Keratinocyte (primary cell): ENCODE measurements at regions not wholly inside any gene's neighbourhood (a gene's known extent, or its start where the extent isn't known, plus 50 kb on each side); places are given as distances from the start of the nearest gene placed in this dataset.

Source experiments
- DNase-seq: peaks from one replicate; pipeline ENCODE4 v3.0.0-alpha.2; 2011; ENCODE audit warnings: low read depth, missing footprints, low spot score
- FAIRE-seq: peaks from 2 replicates; lab custom pipeline; 2011; peaks lifted over from hg19 to GRCh38; lab: Jason Lieb, UNC
- H2AFZ ChIP-seq: 2 replicates; pipeline ENCODE4 v1.6.0; 2012; ENCODE audit warnings: low read length, control low read depth, inconsistent platforms; ENCODE audit not compliant: control insufficient read depth
- H3K27ac ChIP-seq: 2 replicates; pipeline ENCODE4 v1.5.1; 2011; ENCODE audit warnings: low read length; ENCODE audit not compliant: control insufficient read depth, insufficient read depth
- H3K27me3 ChIP-seq: 3 replicates; pipeline ENCODE4 v1.6.0; 2011; ENCODE audit warnings: low read length; ENCODE audit not compliant: control insufficient read depth, insufficient read depth; ENCODE audit errors: extremely low read depth
- H3K36me3 ChIP-seq, 2 experiments: 2 replicates in 1 of 2; 3 replicates in 1 of 2; pipeline ENCODE4 v1.5.1; 2011; ENCODE audit warnings: low read length in 2 of 2, mild to moderate bottlenecking in 1 of 2; ENCODE audit not compliant: control insufficient read depth in 2 of 2, insufficient read depth in 2 of 2; ENCODE audit errors: extremely low read depth in 1 of 2
- H3K4me1 ChIP-seq: 3 replicates; pipeline ENCODE4 v1.5.1; 2011; ENCODE audit warnings: low read length; ENCODE audit not compliant: control insufficient read depth, insufficient read depth; ENCODE audit errors: extremely low read depth
- H3K4me2 ChIP-seq: 3 replicates; pipeline ENCODE4 v1.6.0; 2011; ENCODE audit warnings: low read depth, low read length; ENCODE audit not compliant: control insufficient read depth, insufficient read depth; ENCODE audit errors: extremely low read depth
- H3K4me3 ChIP-seq, 3 experiments: fragments of 200-600 bp in 1 of 3; sonication (generic) in 1 of 3; 2 replicates in 2 of 3; 3 replicates in 1 of 3; pipeline ENCODE4 v1.5.1; 2011 to 2016; ENCODE audit warnings: low read length in 3 of 3, mild to moderate bottlenecking in 3 of 3, control low read depth in 2 of 3, inconsistent platforms in 1 of 3, low read depth in 1 of 3, mixed read lengths in 1 of 3, mixed run types in 1 of 3, moderate library complexity in 1 of 3; ENCODE audit not compliant: control insufficient read depth in 2 of 3, insufficient read depth in 2 of 3; ENCODE audit errors: extremely low read depth in 1 of 3
- H3K79me2 ChIP-seq: 2 replicates; pipeline ENCODE4 v1.6.0; 2012; ENCODE audit warnings: low read length; ENCODE audit not compliant: control insufficient read depth, insufficient read depth
- H3K9ac ChIP-seq: 3 replicates; pipeline ENCODE4 v1.6.0; 2011; ENCODE audit warnings: low read length; ENCODE audit not compliant: control insufficient read depth, insufficient read depth; ENCODE audit errors: extremely low read depth
- H3K9me1 ChIP-seq: 3 replicates; pipeline ENCODE4 v1.6.0; 2011; ENCODE audit warnings: low read length; ENCODE audit not compliant: control insufficient read depth, insufficient read depth; ENCODE audit errors: extremely low read depth
- H3K9me3 ChIP-seq: 2 replicates; pipeline ENCODE4 v1.5.1; 2012; ENCODE audit warnings: low read depth, low read length; ENCODE audit not compliant: control insufficient read depth
- H4K20me1 ChIP-seq: 3 replicates; pipeline ENCODE4 v1.6.0; 2011; ENCODE audit warnings: low read length; ENCODE audit not compliant: control insufficient read depth, insufficient read depth; ENCODE audit errors: extremely low read depth
- CTCF ChIP-seq, 3 experiments: IDR thresholded peaks in 1 of 3; conservative IDR thresholded peaks in 1 of 3; optimal IDR thresholded peaks in 1 of 3; 2 replicates in 2 of 3; 3 replicates in 1 of 3; pipeline versions ENCODE3 to v1.5.1; 2011; ENCODE audit warnings: low read length in 3 of 3, mild to moderate bottlenecking in 3 of 3, moderate library complexity in 2 of 3, control low read depth in 1 of 3, inconsistent platforms in 1 of 3; ENCODE audit not compliant: insufficient read depth in 2 of 3; ENCODE audit errors: extremely low read depth in 1 of 3
- EZH2 ChIP-seq: IDR thresholded peaks from one replicate; pipeline ENCODE4 v1.6.1; 2012; ENCODE audit warnings: inconsistent platforms, mild to moderate bottlenecking, low read length, moderate library complexity
- dilution Hi-C: fragments of 300-500 bp; cut with MboI; formaldehyde crosslinking; loops from one replicate; pipeline ENCODE4 v1.7.0; 2020; ENCODE audit warnings: low sequenced_read_pairs; ENCODE audit not compliant: extremely low pct_ligation_motif_present

- no peaks in the 10 kb centered on the region for H3K27me3 ChIP-seq
- no peak overlapping the region for H3K4me2 ChIP-seq
- FAIRE-seq = peak; percentile 58
- peak; percentile 21 for DNase-seq
- no peaks in the 10 kb centered on the region for H3K36me3 ChIP-seq
- no peak overlapping the region for H3K27ac ChIP-seq
- no peaks in the 10 kb centered on the region for H3K79me2 ChIP-seq
- H3K4me1 ChIP-seq = peaks cover 5% of the 10 kb centered on the region
- H3K4me3 ChIP-seq = no peak overlapping the region
- H3K9me1 ChIP-seq = no peaks in the 10 kb centered on the region
- dilution Hi-C loops = no loop called here
- no peaks in the 10 kb centered on the region for H3K9me3 ChIP-seq
- no peak overlapping the region for H2AFZ ChIP-seq
- H3K9ac ChIP-seq = no peak overlapping the region
- no peak for TF ChIP-seq CTCF (optimal IDR thresholded peaks at IDR 0.05 in 1 of 3, IDR thresholded peaks at IDR 0.05 in 1 of 3, conservative IDR thresholded peaks at IDR 0.05 in 1 of 3; ENCODE audit: extremely low read depth in 1 of 3, insufficient read depth in 2 of 3, low read length in 3 of 3)
- TF ChIP-seq EZH2 = no peak
- no peaks in the 10 kb centered on the region for H4K20me1 ChIP-seq
Measured at GRCh38 chr4:121272526-121272925, 108.3 kb downstream of the QRFPR start.

GRCh38 chr4:121270389-121270788 is 106.3 kb upstream of the TNIP3 start:
- H3K4me1 ChIP-seq = peaks cover 5% of the 10 kb centered on the region
- FAIRE-seq = no peak
- H3K4me3 ChIP-seq = no peak overlapping the region
- no peak overlapping the region for H3K4me2 ChIP-seq
- no peaks in the 10 kb centered on the region for H3K9me1 ChIP-seq
- no peak overlapping the region for H3K27ac ChIP-seq
- H3K36me3 ChIP-seq = no peaks in the 10 kb centered on the region
- TF ChIP-seq CTCF (optimal IDR thresholded peaks at IDR 0.05 in 1 of 3, IDR thresholded peaks at IDR 0.05 in 1 of 3, conservative IDR thresholded peaks at IDR 0.05 in 1 of 3; ENCODE audit: extremely low read depth in 1 of 3, insufficient read depth in 2 of 3, low read length in 3 of 3) (no peak), EZH2 (no peak)
- H3K27me3 ChIP-seq = no peaks in the 10 kb centered on the region
- H2AFZ ChIP-seq = no peak overlapping the region
- no peaks in the 10 kb centered on the region for H4K20me1 ChIP-seq
- H3K9ac ChIP-seq = no peak overlapping the region
- dilution Hi-C loops = no loop called here
- H3K9me3 ChIP-seq = no peaks in the 10 kb centered on the region
- DNase-seq = no peak
- no peaks in the 10 kb centered on the region for H3K79me2 ChIP-seq
